ENCODE measurements at regions not wholly inside any gene's neighbourhood (a gene's known extent, or its start where the extent isn't known, plus 50 kb on each side); places are given as distances from the start of the nearest gene placed in this dataset.

DNA sequence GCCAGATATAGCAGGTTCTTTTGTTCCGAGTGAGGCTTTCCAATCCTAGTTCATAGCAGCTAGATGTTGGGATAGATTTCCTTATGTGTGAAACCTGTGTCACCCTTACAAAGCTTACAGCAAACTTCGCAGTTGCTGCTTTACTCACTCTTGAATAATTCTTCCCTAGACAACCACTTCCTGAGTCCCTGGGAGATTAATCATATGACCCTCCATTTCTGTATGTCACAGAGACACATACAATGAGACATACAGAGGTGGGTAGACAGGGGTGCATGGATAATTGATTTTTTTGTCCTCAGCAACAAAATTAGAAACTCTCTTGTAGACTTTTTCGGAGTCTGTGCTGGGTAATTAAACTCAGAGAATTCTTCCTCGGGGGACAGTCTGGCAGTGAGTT, 163.2 kb downstream of the NSUN3 start (continued):
- no peak for TF ChIP-seq SRF (IDR thresholded peaks at IDR 0.05; ENCODE audit: low read depth, low read length)

DNA sequence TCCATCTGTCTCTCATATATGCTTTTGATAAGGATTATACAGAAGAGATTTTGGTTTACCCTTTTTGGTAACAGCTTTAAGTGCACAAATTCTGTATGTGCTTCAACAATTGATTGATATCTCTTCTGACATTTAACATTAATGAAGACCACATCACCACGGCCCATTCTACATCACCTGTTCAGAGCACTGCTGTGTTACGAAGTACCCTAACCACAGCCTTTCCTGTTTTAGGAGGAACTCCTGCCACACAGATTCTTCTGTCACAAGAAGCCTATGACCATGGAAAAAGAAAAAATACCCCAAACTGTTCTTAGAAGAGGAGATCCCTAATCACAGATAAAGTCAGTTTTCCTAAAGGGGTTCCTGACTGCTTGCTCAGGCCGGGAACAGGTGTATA, 170.1 kb downstream of the NSUN3 start:
- Histone ChIP-seq H2BK12ac (ENCODE audit: low read depth, low read length) (no peak overlapping the region), H4K8ac (ENCODE audit: extremely low read depth, insufficient read depth, low read length) (no peak overlapping the region), H3K14ac (ENCODE audit: insufficient read length) (no peak overlapping the region), H2BK20ac (ENCODE audit: low read length) (no peak overlapping the region), H4K5ac (ENCODE audit: insufficient read length, low read depth, low read length) (no peak overlapping the region), H3K36me3 (ENCODE audit: control insufficient read depth in 2 of 4, insufficient read depth in 4 of 4, low read length in 3 of 4) (no peaks in the 10 kb centered on the region), H2BK120ac (replicated peaks; ENCODE audit: low read depth, low read length) (no peak overlapping the region), H2BK15ac (ENCODE audit: low read length) (no peak overlapping the region), H3K23me2 (ENCODE audit: low read depth, low read length) (no peaks in the 10 kb centered on the region), H3K79me2 (ENCODE audit: control insufficient read depth in 1 of 2, insufficient read depth in 2 of 2, low read length in 2 of 2) (no peaks in the 10 kb centered on the region), H3K23ac (ENCODE audit: insufficient read length) (no peak overlapping the region), H4K20me1 (replicated peaks in 1 of 2; ENCODE audit: control insufficient read depth in 1 of 2, insufficient read depth in 2 of 2, low read length in 2 of 2) (no peaks in the 10 kb centered on the region), H3K4me3 (ENCODE audit: extremely low read depth in 1 of 4, insufficient read depth in 2 of 4, low read depth in 3 of 4, low read length in 4 of 4) (no peak overlapping the region), H3K4ac (replicated peaks; ENCODE audit: insufficient read length, low read depth, low read length) (no peak overlapping the region), H2AFZ (ENCODE audit: low read length) (no peak overlapping the region), H3K4me1 (replicated peaks in 1 of 4; ENCODE audit: control insufficient read depth in 3 of 4, insufficient read depth in 4 of 4, low read length in 3 of 4) (no peaks in the 10 kb centered on the region), H3K27me3 (replicated peaks in 1 of 4; ENCODE audit: control insufficient read depth in 3 of 4, extremely low read depth in 1 of 4, insufficient read depth in 3 of 4, low read length in 3 of 4) (no peaks in the 10 kb centered on the region), H3K4me2 (ENCODE audit: insufficient read depth in 1 of 2, low read depth in 2 of 2, low read length in 2 of 2) (no peak overlapping the region), H2BK5ac (ENCODE audit: low read depth, low read length) (no peak overlapping the region), H3K9me3 (ENCODE audit: insufficient read depth in 2 of 2, low read depth in 1 of 2, low read length in 1 of 2) (no peaks in the 10 kb centered on the region), H3K27ac (ENCODE audit: low read depth, low read length) (no peak overlapping the region), H3K18ac (ENCODE audit: extremely low read depth, low read length) (no peak overlapping the region), H3K56ac (replicated peaks; ENCODE audit: insufficient read length, low read depth, low read length) (no peak overlapping the region), H2AK5ac (ENCODE audit: low read depth, low read length) (no peak overlapping the region), H3K79me1 (ENCODE audit: low read depth, low read length) (no peaks in the 10 kb centered on the region), H4K91ac (replicated peaks; ENCODE audit: insufficient read length, low read length) (no peak overlapping the region), H3K9ac (replicated peaks in 1 of 4; ENCODE audit: extremely low read depth in 1 of 4, low read depth in 3 of 4, low read length in 3 of 4) (no peak overlapping the region)
- TF ChIP-seq HDAC2 (IDR thresholded peaks at IDR 0.05; ENCODE audit: borderline replicate concordance in 1 of 2, low read depth in 2 of 2, low read length in 2 of 2) (no peak), POLR2AphosphoS5 (IDR thresholded peaks at IDR 0.05; ENCODE audit: low read depth, low read length) (no peak), YY1 (IDR thresholded peaks at IDR 0.05; ENCODE audit: low read depth, low read length) (no peak), RFX5 (IDR thresholded peaks at IDR 0.05; ENCODE audit: borderline replicate concordance, low read depth, low read length) (no peak)
- TF ChIP-seq, protein P1, sequence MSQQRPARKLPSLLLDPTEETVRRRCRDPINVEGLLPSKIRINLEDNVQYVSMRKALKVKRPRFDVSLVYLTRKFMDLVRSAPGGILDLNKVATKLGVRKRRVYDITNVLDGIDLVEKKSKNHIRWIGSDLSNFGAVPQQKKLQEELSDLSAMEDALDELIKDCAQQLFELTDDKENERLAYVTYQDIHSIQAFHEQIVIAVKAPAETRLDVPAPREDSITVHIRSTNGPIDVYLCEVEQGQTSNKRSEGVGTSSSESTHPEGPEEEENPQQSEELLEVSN (IDR thresholded peaks at IDR 0.05) = no peak
- ChIA-PET CTCF (ENCODE audit: partially characterized antibody) (interaction anchor here (0.6 to 2.6 kb wide), 4 partner anchors 9 to 71 kb away, joined by 3 to 24 read pairs (median 8); no protein-coding TSS in a partner anchor), POLR2A (ENCODE audit: partially characterized antibody) (no interaction called here)
- FAIRE-seq (no peak), DNase-seq (ENCODE audit: low read depth in 1 of 2, low spot score in 2 of 2) (no peak)
- 86% methylated on average over 3 of the region's 3 CpGs; no CpG with 5 or more reads in 1 of the 2 experiments for WGBS, 2 experiments (ENCODE audit: extremely low coverage in 1 of 2, insufficient coverage in 1 of 2, insufficient read length in 1 of 2, insufficient replicate concordance in 2 of 2, low coverage in 1 of 2, low lambda C conversion rate in 2 of 2, missing lambda C conversion rate in 1 of 2)

Data from H1 (cell line).